ACC112 (cell line): ENCODE measurements at regions not wholly inside any gene's neighbourhood (a gene's known extent, or its start where the extent isn't known, plus 50 kb on each side); places are given as distances from the start of the nearest gene placed in this dataset.
"Not testable (repeated sequence)": the region's sequence is repeated elsewhere in the genome, so short reads cannot be mapped to it uniquely, and the experiment has no call there.

Source experiments
- H2AFZ ChIP-seq: fragments of 200-600 bp; sonication (generic); one replicate; pipeline ENCODE4 v1.6.0; 2017; ENCODE audit warnings: antibody characterized with exemption, low read length; ENCODE audit not compliant: unreplicated experiment
- H3K27ac ChIP-seq: fragments of 200-600 bp; sonication (generic); 2 replicates; pipeline ENCODE4 v1.5.1; 2014; ENCODE audit warnings: low read depth, mild to moderate bottlenecking, antibody characterized with exemption, low read length, moderate library complexity
- H3K27me3 ChIP-seq: fragments of 200-600 bp; sonication (generic); 2 replicates; pipeline ENCODE4 v1.6.1; 2014; ENCODE audit warnings: mild to moderate bottlenecking, antibody characterized with exemption, low read length, moderate library complexity, mixed read lengths; ENCODE audit not compliant: insufficient read depth
- H3K36me3 ChIP-seq: fragments of 200-600 bp; sonication (generic); 2 replicates; pipeline ENCODE4 v1.6.1; 2016; ENCODE audit warnings: mild to moderate bottlenecking, antibody characterized with exemption, low read length, moderate library complexity, mixed read lengths; ENCODE audit not compliant: insufficient read depth
- H3K4me1 ChIP-seq: fragments of 200-600 bp; sonication (generic); one replicate; pipeline ENCODE4 v1.6.1; 2016; ENCODE audit warnings: low read length, mixed read lengths; ENCODE audit not compliant: insufficient read depth, unreplicated experiment, control insufficient read depth
- H3K4me3 ChIP-seq: fragments of 200-600 bp; sonication (generic); 2 replicates; pipeline ENCODE4 v1.5.1; 2014; ENCODE audit warnings: mild to moderate bottlenecking, low read depth, low read length
- H3K79me2 ChIP-seq: fragments of 200-600 bp; sonication (generic); one replicate; pipeline ENCODE4 v1.6.0; 2016; ENCODE audit warnings: low read length; ENCODE audit not compliant: control insufficient read depth, unreplicated experiment, insufficient read depth

GRCh38 chr2:187206471-187206870 lies 241.6 kb downstream of the CALCRL start:
- no peaks in the 10 kb centered on the region for H3K36me3 ChIP-seq
- no peak overlapping the region for H2AFZ ChIP-seq
- H3K4me3 ChIP-seq, result no peak overlapping the region
- no peak overlapping the region for H3K27ac ChIP-seq
- H3K4me1 ChIP-seq, result no peaks in the 10 kb centered on the region
- H3K27me3 ChIP-seq, result no peaks in the 10 kb centered on the region
- no peaks in the 10 kb centered on the region for H3K79me2 ChIP-seq

- Histone ChIP-seq H3K27me3 (no peaks in the 10 kb centered on the region), H2AFZ (no peak overlapping the region), H3K27ac (no peak overlapping the region), H3K4me3 (no peak overlapping the region), H3K79me2 (no peaks in the 10 kb centered on the region), H3K36me3 (no peaks in the 10 kb centered on the region), H3K4me1 (no peaks in the 10 kb centered on the region)
Observed at GRCh38 chr2:187206071-187206470, 242.0 kb downstream of the CALCRL start.

GRCh38 chr2:187198136-187198535 lies 249.9 kb downstream of the CALCRL start:
- Histone ChIP-seq H3K79me2 (no peaks in the 10 kb centered on the region), H3K4me1 (no peaks in the 10 kb centered on the region), H3K27me3 (no peaks in the 10 kb centered on the region), H3K4me3 (no peak overlapping the region), H3K27ac (no peak overlapping the region), H2AFZ (no peak overlapping the region), H3K36me3 (no peaks in the 10 kb centered on the region)

- Histone ChIP-seq H3K79me2 (no peaks in the 10 kb centered on the region), H3K4me3 (no peak overlapping the region), H3K27me3 (no peaks in the 10 kb centered on the region), H3K4me1 (peaks cover 3% of the 10 kb centered on the region), H2AFZ (no peak overlapping the region), H3K36me3 (no peaks in the 10 kb centered on the region), H3K27ac (no peak overlapping the region)
Observed at GRCh38 chr2:187194049-187194448, 254.0 kb downstream of the CALCRL start.

- H3K4me1 ChIP-seq, result peaks cover 13% of the 10 kb centered on the region
- no peaks in the 10 kb centered on the region for H3K79me2 ChIP-seq
- H3K36me3 ChIP-seq, result no peaks in the 10 kb centered on the region
- H2AFZ ChIP-seq, result no peak overlapping the region
- H3K4me3 ChIP-seq, result no peak overlapping the region
- H3K27me3 ChIP-seq, result no peaks in the 10 kb centered on the region
- H3K27ac ChIP-seq, result no peak overlapping the region
Observed at GRCh38 chr2:187188783-187189631, 259.0 kb downstream of the CALCRL start.

GRCh38 chr2:187187519-187187918 lies 260.5 kb downstream of the CALCRL start:
- Histone ChIP-seq H3K27me3 (no peaks in the 10 kb centered on the region), H2AFZ (no peak overlapping the region), H3K79me2 (no peaks in the 10 kb centered on the region), H3K27ac (no peak overlapping the region), H3K4me3 (no peak overlapping the region), H3K4me1 (peaks cover 13% of the 10 kb centered on the region), H3K36me3 (no peaks in the 10 kb centered on the region)

- Histone ChIP-seq H3K4me3 (no peak overlapping the region), H3K79me2 (no peaks in the 10 kb centered on the region), H2AFZ (no peak overlapping the region), H3K27me3 (no peaks in the 10 kb centered on the region), H3K27ac (no peak overlapping the region), H3K4me1 (no peaks in the 10 kb centered on the region), H3K36me3 (no peaks in the 10 kb centered on the region)
Observed at GRCh38 chr2:187180529-187180928, 267.5 kb downstream of the CALCRL start.

- not testable (repeated sequence) for H3K4me3 ChIP-seq, H3K36me3 ChIP-seq, H2AFZ ChIP-seq, H3K79me2 ChIP-seq, H3K27ac ChIP-seq, H3K27me3 ChIP-seq, H3K4me1 ChIP-seq
Observed at GRCh38 chr2:187178876-187179275, 269.2 kb downstream of the CALCRL start.

- H3K79me2 ChIP-seq, result no peaks in the 10 kb centered on the region
- no peaks in the 10 kb centered on the region for H3K27me3 ChIP-seq
- no peaks in the 10 kb centered on the region for H3K4me1 ChIP-seq
- H3K36me3 ChIP-seq, result no peaks in the 10 kb centered on the region
- no peak overlapping the region for H2AFZ ChIP-seq
- H3K27ac ChIP-seq, result no peak overlapping the region
- H3K4me3 ChIP-seq, result no peak overlapping the region
Observed at GRCh38 chr2:187177253-187177652, 270.8 kb downstream of the CALCRL start.

GRCh38 chr2:187174582-187174981 lies 273.5 kb downstream of the CALCRL start:
- no peak overlapping the region for H3K4me3 ChIP-seq
- H3K36me3 ChIP-seq, result no peaks in the 10 kb centered on the region
- H3K4me1 ChIP-seq, result no peaks in the 10 kb centered on the region
- no peak overlapping the region for H3K27ac ChIP-seq
- H3K27me3 ChIP-seq, result no peaks in the 10 kb centered on the region
- H2AFZ ChIP-seq, result no peak overlapping the region
- no peaks in the 10 kb centered on the region for H3K79me2 ChIP-seq

GRCh38 chr2:187171318-187171717 lies 276.7 kb downstream of the CALCRL start:
- Histone ChIP-seq H3K27me3 (no peaks in the 10 kb centered on the region), H2AFZ (no peak overlapping the region), H3K4me1 (no peaks in the 10 kb centered on the region), H3K4me3 (no peak overlapping the region), H3K36me3 (no peaks in the 10 kb centered on the region), H3K79me2 (no peaks in the 10 kb centered on the region), H3K27ac (no peak overlapping the region)
